ENCODE measurements at regions not wholly inside any gene's neighbourhood (a gene's known extent, or its start where the extent isn't known, plus 50 kb on each side); places are given as distances from the start of the nearest gene placed in this dataset.

GRCh38 chr2:48890454-48891131, 135.1 kb upstream of the LHCGR start:
- intact Hi-C loops (cut with DNase I, micrococcal nuclease), result no loop called here
- no peaks in the 10 kb centered on the region for H3K36me3 ChIP-seq (ENCODE audit: insufficient read depth, low read length)
- ChIA-PET POLR2A (no interaction called here), CTCF (no interaction called here)
- H3K27ac ChIP-seq (ENCODE audit: low read depth in 1 of 2, low read length in 2 of 2), result no peak overlapping the region
- Mint-ChIP-seq H3K27ac (no peak overlapping the region), H3K36me3 (ENCODE audit: low read depth) (no peaks in the 10 kb centered on the region), H3K4me3 (no peak overlapping the region), H3K4me1 (ENCODE audit: low read depth) (no peaks in the 10 kb centered on the region), H3K9me3 (no peaks in the 10 kb centered on the region), H3K27me3 (peaks cover 4% of the 10 kb centered on the region)
- ATAC-seq (ENCODE audit: poor library complexity) (no peak), DNase-seq (no peak)
- H3K9me3 ChIP-seq (ENCODE audit: control insufficient read depth in 1 of 2, insufficient read depth in 1 of 2, low read length in 2 of 2), result no peaks in the 10 kb centered on the region
- H3K4me3 ChIP-seq (ENCODE audit: low read length), result no peak overlapping the region
- H3K4me1 ChIP-seq (ENCODE audit: insufficient read depth, low read length), result no peaks in the 10 kb centered on the region
- TF ChIP-seq CTCF (IDR thresholded peaks at IDR 0.05), result no peak
- peaks cover 0 to 2% of the 10 kb centered on the region in 2 experiments for H3K27me3 ChIP-seq (ENCODE audit: control insufficient read depth in 1 of 2, insufficient read depth in 2 of 2, low read length in 2 of 2)

GRCh38 chr2:48888066-48888465, 132.5 kb upstream of the LHCGR start:
- no peaks in the 10 kb centered on the region for H3K4me1 ChIP-seq (ENCODE audit: insufficient read depth, low read length)
- H3K9me3 ChIP-seq (ENCODE audit: control insufficient read depth in 1 of 2, insufficient read depth in 1 of 2, low read length in 2 of 2), result no peaks in the 10 kb centered on the region
- Mint-ChIP-seq H3K4me1 (ENCODE audit: low read depth) (no peaks in the 10 kb centered on the region), H3K36me3 (ENCODE audit: low read depth) (no peaks in the 10 kb centered on the region), H3K27ac (no peak overlapping the region), H3K4me3 (no peak overlapping the region), H3K27me3 (peaks cover 4% of the 10 kb centered on the region), H3K9me3 (no peaks in the 10 kb centered on the region)
- H3K4me3 ChIP-seq (ENCODE audit: low read length), result no peak overlapping the region
- no peak overlapping the region for H3K27ac ChIP-seq (ENCODE audit: low read depth in 1 of 2, low read length in 2 of 2)
- H3K27me3 ChIP-seq (ENCODE audit: control insufficient read depth in 1 of 2, insufficient read depth in 2 of 2, low read length in 2 of 2), result peaks cover 0 to 2% of the 10 kb centered on the region in 2 experiments
- H3K36me3 ChIP-seq (ENCODE audit: insufficient read depth, low read length), result no peaks in the 10 kb centered on the region
- no peak for ATAC-seq (ENCODE audit: poor library complexity)
- no peak for TF ChIP-seq CTCF (IDR thresholded peaks at IDR 0.05)
- CTCF ChIA-PET, result no interaction called here
- POLR2A ChIA-PET, result no interaction called here
- DNase-seq, result no peak
- intact Hi-C loops (cut with DNase I, micrococcal nuclease), result no loop called here

- H3K9me3 ChIP-seq (ENCODE audit: control insufficient read depth in 1 of 2, insufficient read depth in 1 of 2, low read length in 2 of 2), result no peaks in the 10 kb centered on the region
- H3K4me1 ChIP-seq (ENCODE audit: insufficient read depth, low read length), result no peaks in the 10 kb centered on the region
- no peaks in the 10 kb centered on the region for H3K9me3 Mint-ChIP-seq
- H3K36me3 ChIP-seq (ENCODE audit: insufficient read depth, low read length), result no peaks in the 10 kb centered on the region
- ATAC-seq (ENCODE audit: poor library complexity) (no peak), DNase-seq (no peak)
- H3K27ac ChIP-seq (ENCODE audit: low read depth in 1 of 2, low read length in 2 of 2), result no peak overlapping the region
- H3K36me3 Mint-ChIP-seq (ENCODE audit: low read depth), result no peaks in the 10 kb centered on the region
- POLR2A ChIA-PET, result no interaction called here
- H3K4me3 ChIP-seq (ENCODE audit: low read length), result no peak overlapping the region
- no peak overlapping the region for H3K27ac Mint-ChIP-seq
- no peaks in the 10 kb centered on the region for H3K4me1 Mint-ChIP-seq (ENCODE audit: low read depth)
- H3K4me3 Mint-ChIP-seq, result no peak overlapping the region
- intact Hi-C loops (cut with DNase I, micrococcal nuclease), result no loop called here
- no peak for TF ChIP-seq CTCF (IDR thresholded peaks at IDR 0.05)
- peaks cover 0 to 2% of the 10 kb centered on the region in 2 experiments for H3K27me3 ChIP-seq (ENCODE audit: control insufficient read depth in 1 of 2, insufficient read depth in 2 of 2, low read length in 2 of 2)
- H3K27me3 Mint-ChIP-seq, result peaks cover 4% of the 10 kb centered on the region
- CTCF ChIA-PET, result no interaction called here
Measured at GRCh38 chr2:48886919-48887318, 131.4 kb upstream of the LHCGR start.

Measured in CD4-positive, alpha-beta T cell (primary cell).